ENCODE measurements at regions not wholly inside any gene's neighbourhood (a gene's known extent, or its start where the extent isn't known, plus 50 kb on each side); places are given as distances from the start of the nearest gene placed in this dataset.

DNA sequence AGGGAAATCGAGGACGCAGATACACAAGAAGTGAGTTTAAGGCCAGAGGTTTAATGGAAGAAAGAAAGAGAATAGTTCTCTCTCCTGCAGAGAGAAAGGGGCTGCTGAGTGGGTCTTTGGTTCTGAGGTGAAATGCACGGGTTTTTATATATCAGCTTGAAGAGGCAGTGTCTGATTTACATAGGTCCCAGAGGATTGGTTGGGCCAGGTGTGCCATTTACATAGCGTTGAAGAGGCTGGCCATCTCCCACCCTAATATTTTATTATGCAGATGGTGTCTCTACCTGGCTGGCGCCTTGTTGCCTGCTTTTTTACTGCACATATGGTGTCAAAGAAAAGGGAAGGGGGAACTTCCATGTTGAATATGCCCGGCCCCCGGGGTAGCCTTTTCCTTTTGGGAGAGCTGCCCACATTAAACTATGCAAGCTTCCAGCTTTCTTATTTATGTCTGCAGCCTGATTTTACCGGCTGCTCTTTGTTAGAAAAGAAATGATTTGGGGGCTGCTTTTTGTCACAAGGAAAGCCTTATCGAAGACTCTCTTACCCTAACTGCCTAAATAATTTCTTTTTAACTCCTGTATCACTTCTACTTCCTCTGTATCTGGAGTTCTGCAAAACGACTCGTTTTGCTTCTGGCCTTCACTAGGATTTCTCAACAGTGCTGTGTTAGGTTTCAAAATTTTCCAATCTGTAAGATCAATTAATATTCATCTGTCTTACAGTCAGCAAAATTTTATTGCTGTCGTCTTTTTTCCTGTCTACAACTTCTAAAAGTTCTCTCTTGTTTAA lies 268.5 kb downstream of the B3GLCT start:
- no peak for TF ChIP-seq POLR2A (IDR thresholded peaks at IDR 0.05)
- TF ChIP-seq, protein P1, sequence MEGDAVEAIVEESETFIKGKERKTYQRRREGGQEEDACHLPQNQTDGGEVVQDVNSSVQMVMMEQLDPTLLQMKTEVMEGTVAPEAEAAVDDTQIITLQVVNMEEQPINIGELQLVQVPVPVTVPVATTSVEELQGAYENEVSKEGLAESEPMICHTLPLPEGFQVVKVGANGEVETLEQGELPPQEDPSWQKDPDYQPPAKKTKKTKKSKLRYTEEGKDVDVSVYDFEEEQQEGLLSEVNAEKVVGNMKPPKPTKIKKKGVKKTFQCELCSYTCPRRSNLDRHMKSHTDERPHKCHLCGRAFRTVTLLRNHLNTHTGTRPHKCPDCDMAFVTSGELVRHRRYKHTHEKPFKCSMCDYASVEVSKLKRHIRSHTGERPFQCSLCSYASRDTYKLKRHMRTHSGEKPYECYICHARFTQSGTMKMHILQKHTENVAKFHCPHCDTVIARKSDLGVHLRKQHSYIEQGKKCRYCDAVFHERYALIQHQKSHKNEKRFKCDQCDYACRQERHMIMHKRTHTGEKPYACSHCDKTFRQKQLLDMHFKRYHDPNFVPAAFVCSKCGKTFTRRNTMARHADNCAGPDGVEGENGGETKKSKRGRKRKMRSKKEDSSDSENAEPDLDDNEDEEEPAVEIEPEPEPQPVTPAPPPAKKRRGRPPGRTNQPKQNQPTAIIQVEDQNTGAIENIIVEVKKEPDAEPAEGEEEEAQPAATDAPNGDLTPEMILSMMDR (IDR thresholded peaks at IDR 0.05), result no peak

Measured in adrenal gland (tissue), 5 donors.